ENCODE measurements at regions not wholly inside any gene's neighbourhood (a gene's known extent, or its start where the extent isn't known, plus 50 kb on each side); places are given as distances from the start of the nearest gene placed in this dataset.

DNA sequence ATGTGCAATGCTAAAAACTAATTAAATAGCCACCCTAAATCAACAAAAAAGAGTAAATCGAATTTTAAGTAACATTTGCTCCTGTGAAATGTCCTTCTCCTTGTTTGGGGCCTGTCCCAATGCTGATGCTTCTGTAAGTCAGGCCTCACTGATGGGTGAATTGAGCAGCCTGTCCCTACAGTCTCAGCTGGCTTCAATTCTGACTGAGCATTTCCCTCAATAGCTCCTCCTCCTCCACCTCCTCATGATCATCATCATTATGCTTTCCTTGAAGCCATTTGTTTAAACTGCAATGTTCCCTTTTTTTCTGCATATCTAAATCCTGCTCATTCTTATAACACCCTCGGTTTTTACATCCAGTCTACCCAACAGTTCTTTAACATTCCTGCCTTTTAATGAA lies 137.2 kb upstream of the CELF4 start:
- no peak for DNase-seq

DNA sequence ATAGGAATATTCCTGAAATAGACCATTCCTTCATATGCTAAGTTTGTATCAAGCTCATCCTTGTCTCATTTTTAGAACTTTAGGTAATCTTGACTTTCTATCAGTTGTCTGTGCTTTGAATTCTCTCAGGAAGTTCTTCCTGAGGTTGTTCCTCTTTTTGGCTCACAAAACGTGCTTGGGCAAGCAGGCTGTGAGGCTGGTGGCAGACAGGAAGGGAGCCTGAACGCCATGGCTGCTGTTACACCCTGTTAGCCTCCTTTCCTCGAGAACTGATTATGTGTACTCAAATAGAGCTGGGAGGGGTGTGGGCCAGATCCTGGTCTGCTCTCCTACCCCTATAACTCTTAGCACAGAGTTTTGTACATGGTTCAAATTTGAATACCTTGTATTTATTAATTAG lies 136.4 kb upstream of the CELF4 start:
- no peak for DNase-seq

DNA sequence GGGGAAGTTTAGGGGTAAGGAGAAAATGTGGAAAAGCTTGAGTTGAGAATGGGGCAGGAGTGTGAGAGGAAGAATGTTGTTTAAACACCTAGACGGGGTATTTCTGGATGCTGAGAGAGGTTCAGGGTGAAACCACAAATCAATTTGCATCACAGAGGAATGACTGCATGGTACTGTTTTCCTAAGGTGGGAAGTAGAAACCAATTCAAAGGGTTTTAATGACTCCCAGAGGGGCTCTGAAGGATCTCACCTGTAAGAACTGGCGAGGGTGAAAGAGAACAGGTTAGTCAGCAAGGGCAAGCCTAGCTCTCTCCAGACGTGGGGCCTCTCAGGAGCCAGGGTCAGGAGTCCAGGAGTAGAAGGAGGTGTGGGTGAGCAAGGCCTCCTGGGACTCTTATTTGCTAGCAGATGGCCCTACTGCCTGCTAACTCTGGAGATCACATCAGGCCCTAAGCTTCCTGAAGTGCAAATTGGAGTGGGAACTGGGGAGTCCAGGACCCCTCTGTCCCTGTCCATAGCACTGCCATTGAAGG lies 133.0 kb upstream of the CELF4 start:
- no peak for DNase-seq

GRCh38 chr18:37694516-37694915 lies 128.9 kb upstream of the CELF4 start:
- DNase-seq = no peak

DNA sequence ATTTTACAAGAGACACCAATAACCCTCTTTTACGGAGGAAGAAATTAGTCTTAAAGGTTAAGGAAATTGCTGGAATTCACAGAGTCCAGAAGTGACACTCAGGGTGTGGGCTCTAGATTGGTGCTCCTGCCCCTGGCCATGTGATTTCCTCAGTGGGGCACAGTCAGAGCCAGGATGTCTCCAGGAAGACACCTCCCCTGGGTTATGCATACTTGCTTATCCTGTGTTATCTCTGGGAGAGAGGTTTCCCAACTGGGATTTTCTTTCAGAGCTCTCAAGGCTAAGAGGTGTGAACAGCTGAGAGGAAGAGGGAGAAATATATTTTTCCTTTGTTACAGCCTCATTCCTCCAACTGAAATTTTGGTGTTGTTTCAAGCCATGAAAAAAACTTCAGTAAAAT lies 125.6 kb upstream of the CELF4 start:
- no peak for DNase-seq

- no peak for DNase-seq
These were observed 124.2 kb upstream of the CELF4 start for GRCh38 chr18:37689841-37690240.

GRCh38 chr18:37684590-37684989 lies 119.0 kb upstream of the CELF4 start:
- DNase-seq = no peak

DNA sequence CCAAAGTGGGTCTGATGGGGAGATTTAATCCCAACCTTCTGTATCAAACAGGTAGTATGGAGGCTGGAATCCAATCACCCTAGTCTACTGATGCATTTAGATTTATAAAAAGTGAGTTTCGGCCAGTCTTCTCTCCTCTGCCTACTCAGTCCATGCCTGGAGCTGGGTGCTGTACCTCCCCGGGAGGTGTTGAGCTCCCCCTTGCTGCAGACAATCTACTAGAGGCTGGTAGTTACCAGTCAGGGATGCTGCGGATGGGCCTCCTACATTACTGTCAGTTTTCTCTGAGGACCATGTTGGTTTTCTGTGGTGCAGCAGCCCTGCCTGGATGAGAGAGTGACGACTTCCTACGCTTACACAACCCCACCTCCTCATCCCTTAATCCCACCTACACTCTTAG lies 118.6 kb upstream of the CELF4 start:
- no peak for DNase-seq

DNA sequence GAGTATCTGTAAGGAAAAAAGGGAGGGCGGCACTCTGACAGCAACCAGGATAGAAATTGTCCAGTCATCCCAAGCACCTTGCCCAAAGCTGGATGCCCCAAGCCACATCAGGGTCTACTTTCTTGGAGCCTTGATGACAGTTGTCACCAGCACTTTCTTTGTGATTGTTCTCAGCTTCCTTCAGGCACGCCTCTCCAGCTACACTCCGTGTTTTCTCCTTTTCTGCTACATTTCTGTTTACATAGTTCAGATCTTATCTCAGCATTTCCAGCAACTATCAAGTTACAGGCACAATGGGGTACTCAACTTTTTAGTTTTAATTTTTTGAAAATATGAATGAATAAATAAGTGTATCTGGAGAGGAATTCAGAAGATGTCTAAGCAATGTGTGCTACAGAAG lies 115.3 kb upstream of the CELF4 start:
- DNase-seq = no peak

DNA sequence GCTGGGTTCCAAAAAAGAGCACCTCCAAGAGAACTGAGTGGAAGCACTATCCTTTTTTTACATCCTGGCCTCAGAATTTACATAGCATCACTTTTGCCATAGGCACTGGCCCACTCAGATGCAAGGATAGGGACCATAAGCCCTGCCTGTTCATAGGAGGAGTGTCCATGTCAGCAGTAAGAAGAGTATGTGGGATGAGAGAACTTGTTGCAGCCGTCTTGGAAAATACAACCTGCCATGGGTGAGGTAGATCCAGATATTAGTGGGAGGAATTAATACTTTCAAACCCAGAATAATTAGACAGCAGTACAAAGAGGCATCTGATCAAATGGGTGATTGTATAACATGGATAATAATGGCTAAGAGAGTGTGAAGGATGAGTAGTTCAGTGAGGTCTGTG lies 110.7 kb upstream of the CELF4 start:
- DNase-seq = no peak

- no peak for DNase-seq
These were observed 110.1 kb upstream of the CELF4 start for GRCh38 chr18:37675699-37676098.

GRCh38 chr18:37674570-37674969 lies 109.0 kb upstream of the CELF4 start:
- DNase-seq = no peak

GRCh38 chr18:37673671-37674070 lies 108.1 kb upstream of the CELF4 start:
- no peak for DNase-seq

DNA sequence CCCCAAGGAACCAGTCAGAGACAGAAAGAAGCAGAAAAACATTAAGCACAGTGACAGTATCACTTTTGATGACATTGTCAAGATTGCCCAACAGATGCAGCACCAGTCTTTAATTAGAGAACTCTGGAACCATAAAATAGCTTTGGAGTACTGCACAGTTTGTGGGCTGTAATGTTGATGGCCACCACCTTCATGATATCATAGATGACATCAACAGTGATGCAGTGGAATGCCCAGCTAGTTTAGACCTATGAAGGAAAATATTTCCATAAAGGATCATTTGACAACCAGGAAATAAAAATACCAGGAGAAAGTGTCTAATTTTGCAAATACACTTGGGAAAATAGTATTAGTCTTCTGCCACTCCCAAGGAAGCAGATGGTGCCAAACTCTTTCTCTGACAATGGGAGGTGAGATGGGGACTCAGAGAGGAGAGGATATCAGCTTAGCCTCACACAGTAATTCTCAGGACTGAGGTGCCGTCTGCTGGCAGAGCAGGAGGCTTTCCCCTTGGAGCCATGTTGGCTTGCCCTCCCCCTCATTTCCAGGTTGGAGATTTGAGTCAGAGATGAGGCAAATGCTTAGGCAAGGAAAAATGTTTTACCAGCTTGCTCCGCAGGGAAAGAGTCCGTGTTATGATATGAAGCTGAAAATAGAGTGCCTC lies 107.5 kb upstream of the CELF4 start:
- no peak for DNase-seq

- no peak for DNase-seq
These were observed 106.4 kb upstream of the CELF4 start for GRCh38 chr18:37672001-37672400.

DNA sequence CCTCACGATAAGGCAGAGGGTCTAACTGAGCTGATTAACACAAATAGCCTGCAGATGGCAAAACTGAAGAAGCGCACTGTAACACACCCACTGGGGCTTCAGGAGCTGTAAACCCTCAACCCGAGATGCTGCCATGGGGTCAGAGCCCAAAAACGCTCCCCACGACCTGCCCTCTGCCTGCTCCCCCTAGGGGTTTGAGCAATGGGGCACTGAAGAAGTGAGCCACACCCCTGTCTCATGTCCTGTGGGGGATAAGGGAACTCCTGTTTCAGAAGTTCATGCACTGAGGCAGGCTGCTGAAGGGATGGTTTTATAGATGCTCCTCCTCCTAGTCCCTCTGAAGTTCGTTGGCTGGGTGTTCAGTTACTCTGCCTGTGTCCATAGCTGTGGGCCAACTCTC lies 105.9 kb upstream of the CELF4 start:
- DNase-seq = no peak

DNA sequence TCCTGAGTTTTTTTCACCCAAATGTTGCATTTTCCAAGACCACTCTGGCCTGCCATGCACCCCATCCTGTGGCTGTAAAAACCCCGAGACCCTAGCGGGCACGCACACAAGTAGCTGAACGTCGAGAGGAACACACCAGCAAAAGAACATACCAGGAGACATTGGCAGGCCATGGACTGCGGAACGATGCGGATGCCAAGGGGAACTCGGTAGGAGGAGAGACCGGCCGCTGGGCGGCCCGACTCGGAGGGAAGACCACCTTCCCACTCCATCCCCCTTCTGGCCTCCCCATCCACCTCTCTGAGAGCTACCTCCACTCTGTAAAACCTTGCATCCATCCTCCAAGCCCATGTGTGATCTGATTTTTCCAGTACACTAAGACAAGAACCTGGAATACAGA lies 105.5 kb upstream of the CELF4 start:
- DNase-seq = no peak

GRCh38 chr18:37669991-37670534 lies 104.5 kb upstream of the CELF4 start:
- DNase-seq = peak; percentile 94

DNA sequence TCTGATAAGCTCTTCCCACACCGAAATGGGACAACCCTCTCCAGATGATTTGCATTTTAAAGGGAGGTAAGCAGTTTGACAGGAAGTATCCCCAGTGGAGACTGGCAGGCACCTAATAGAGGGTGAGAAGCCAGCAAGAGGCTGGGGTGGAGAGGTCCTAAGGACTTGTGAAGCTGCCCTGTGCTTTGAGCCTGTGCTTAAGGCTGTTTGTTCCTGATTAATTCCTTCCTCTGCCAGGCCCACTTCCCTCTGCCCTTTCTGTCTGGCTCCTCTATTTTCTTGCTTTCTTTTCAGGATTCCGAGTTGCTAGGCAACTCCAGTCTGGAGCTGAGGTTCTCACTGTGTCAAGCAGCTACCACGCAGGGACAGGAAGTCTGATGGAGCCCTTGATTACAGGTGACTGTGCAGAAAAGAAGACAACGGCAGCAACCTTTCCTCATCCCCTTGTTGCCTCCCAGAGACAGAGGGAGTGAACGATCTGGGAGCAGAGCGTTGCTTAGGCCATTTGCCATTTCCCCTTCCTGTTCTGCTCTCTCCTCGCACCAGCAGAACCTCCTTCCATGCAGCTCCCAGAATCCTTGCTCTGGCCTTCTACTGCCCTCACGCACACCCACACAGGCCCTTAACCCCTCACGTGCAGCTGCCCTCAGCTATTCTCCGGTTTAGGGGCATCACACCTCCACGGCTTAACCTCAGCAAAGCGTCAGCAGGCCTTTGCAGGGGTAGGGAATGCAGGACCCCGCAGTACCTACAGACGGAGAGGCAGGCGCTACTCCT lies 103.6 kb upstream of the CELF4 start:
- DNase-seq = peak; percentile 73

- DNase-seq = no peak
These were observed 102.2 kb upstream of the CELF4 start for GRCh38 chr18:37667836-37668235.

DNA sequence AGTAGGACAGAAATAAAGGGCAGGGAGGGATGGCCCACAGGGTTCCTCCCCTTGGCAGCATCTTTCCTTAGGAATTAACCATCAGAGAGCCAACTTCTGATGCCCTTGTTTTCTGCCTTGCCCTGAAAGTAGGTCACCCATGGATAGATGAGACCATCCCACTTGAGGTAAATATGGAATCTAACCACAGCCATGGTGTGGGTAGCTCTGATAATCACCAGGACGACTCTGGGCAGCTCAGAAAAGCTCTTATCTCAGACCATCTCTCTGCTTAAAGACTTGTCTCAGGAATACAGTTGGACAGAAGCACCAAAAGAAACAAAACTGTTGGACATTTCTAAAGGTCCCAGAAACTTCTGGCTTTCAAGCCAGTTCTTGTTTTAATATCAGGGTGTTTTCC lies 101.4 kb upstream of the CELF4 start:
- no peak for DNase-seq

GRCh38 chr18:37666451-37666850 lies 100.9 kb upstream of the CELF4 start:
- no peak for DNase-seq

DNA sequence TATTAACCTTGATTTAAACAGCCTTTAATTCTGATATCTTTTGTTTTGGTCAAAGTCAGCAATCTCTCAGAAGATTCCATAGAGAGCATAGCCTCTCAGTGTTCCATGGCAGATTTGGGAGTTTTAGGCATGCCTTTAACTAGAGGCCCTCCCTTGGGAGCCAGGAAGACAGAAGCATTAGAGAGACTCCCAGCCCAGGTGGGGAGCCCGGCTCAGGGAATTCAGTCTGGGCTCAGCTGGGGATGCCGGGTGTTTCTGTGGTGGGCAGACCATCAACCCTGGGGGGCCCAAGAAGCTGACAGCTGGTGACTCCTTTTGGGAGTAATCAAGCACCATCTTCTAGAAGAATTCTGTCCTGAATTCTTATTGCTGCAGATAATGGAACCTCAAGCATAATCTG lies 99.7 kb upstream of the CELF4 start:
- no peak for DNase-seq

DNA sequence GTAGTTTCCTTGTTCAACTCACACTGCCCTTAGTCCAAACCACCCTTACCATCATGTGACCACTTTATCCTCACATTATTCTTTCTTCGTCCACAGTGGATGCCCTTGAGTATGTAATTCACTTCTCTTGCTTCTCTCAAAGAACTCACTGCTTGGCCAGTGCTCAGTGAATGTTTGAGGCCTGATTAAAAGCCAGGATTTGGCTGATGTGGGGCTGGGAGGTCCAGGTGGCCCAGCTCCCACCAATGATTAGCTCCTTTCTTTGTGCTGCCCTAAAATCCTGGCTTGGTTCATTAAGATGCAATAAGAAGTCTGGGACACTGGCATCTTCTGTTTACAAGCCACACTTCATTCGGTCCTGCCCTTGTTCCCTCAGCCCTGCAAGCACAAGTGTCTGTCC lies 97.8 kb upstream of the CELF4 start:
- DNase-seq = no peak

Data from NCI-H1105 treated with DMSO at 0.1 percent for 48 hours (cell line).